GM12892 (cell line): ENCODE measurements at regions not wholly inside any gene's neighbourhood (a gene's known extent, or its start where the extent isn't known, plus 50 kb on each side); places are given as distances from the start of the nearest gene placed in this dataset.

Experiments used
- POLR2A ChIP-seq: IDR thresholded peaks from 2 replicates; pipeline ENCODE4 v1.6.1; 2011; ENCODE audit warnings: low read depth, low read length, control low read depth
- POLR2AphosphoS5 ChIP-seq: IDR thresholded peaks from 2 replicates; pipeline ENCODE4 v1.6.1; 2011; ENCODE audit warnings: low read depth, low read length, control low read depth

DNA sequence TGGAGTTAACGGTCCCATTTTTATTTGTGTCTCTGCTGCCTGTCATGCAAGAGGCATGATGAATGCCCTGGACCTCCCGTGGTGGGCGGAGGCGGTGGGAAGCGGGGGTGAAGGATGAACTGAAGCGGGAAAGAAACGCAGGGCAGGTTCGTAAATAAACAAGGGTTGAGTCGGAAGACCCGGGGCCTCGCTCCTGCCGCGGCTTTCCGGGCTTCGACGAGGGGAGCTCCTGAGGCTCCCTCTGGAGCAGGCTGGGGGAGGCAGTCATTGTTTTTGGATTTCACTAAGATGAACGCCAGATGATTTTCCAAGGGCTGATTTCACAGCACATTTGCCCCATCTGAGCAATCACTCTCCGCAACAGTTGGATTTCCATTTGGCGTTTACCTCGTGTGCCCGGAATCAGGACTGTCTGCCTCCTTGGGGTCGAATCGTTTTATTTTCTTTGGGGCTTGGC lies 130.2 kb downstream of the SLC38A6 start:
- TF ChIP-seq POLR2AphosphoS5 (no peak), POLR2A (no peak)
